ENCODE measurements at regions not wholly inside any gene's neighbourhood (a gene's known extent, or its start where the extent isn't known, plus 50 kb on each side); places are given as distances from the start of the nearest gene placed in this dataset.

DNA sequence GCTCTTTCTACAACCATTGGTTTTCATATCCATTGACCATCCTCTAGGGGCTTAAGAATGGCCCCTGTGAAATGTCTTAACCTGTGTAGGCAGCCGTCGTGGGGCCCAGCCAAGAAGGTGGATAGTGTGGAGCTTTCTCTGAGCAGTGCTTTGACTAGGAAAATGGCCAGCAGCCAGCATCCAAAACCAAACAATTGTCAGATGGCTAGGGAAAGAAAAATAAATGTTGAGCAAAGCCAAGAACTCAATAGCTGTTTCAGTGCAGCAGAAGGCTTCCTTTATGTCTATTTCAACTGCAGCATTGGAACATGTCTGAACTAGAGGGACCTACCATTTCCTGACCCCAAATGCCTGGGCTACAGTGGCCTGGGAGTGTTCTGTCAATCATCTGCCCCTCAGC lies 374.9 kb downstream of the TLE4 start:
- intact Hi-C loops (cut with micrococcal nuclease; ENCODE audit: unreplicated experiment) (no loop called here), in situ Hi-C loops (cut with HindIII; ENCODE audit: extremely low pct_ligation_motif_present, low pct_unique_long_range_greater_than_20kb) (no loop called here)
- no peak overlapping the region for H3K4me2 ChIP-seq (ENCODE audit: low read depth, low read length)
- H3K9me3 ChIP-seq (ENCODE audit: low read length) = peaks cover 18% of the 10 kb centered on the region
- H3K4me3 ChIP-seq (replicated peaks in 1 of 3; ENCODE audit: insufficient read depth in 1 of 3, low read depth in 2 of 3, low read length in 3 of 3) = no peak overlapping the region
- DNase-seq (ENCODE audit: low spot score) (no peak), ATAC-seq (no peak), FAIRE-seq (no peak)
- no peaks in the 10 kb centered on the region for H3K79me2 ChIP-seq (ENCODE audit: insufficient read depth, low read length)
- no peak overlapping the region for H3K9ac ChIP-seq (ENCODE audit: insufficient read depth, low read depth, low read length)
- BruUV-seq (replicated peaks) = no TSS peak
- H3K27me3 ChIP-seq (ENCODE audit: control insufficient read depth in 1 of 2, insufficient read depth in 2 of 2, low read length in 2 of 2) = no peaks in the 10 kb centered on the region
- no peak overlapping the region for H3K27ac ChIP-seq (ENCODE audit: extremely low read length, insufficient read depth, low read length)
- ChIA-PET CTCF (ENCODE audit: low intra/inter-chr PET ratio, low total read pairs) (no interaction called here), POLR2A (no interaction called here)
- no peaks in the 10 kb centered on the region for H3K36me3 ChIP-seq (replicated peaks in 1 of 2; ENCODE audit: control insufficient read depth in 1 of 2, insufficient read depth in 2 of 2, low read length in 2 of 2)
- no peaks in the 10 kb centered on the region for H3K4me1 ChIP-seq (ENCODE audit: insufficient read depth, low read length)
- no peaks in the 10 kb centered on the region for H4K20me1 ChIP-seq (ENCODE audit: insufficient read depth, low read length)
- 0% methylated on average over 2 of the region's 2 CpGs for WGBS (ENCODE audit: low lambda C conversion rate)
- no peak overlapping the region for H2AFZ ChIP-seq (ENCODE audit: low read length)
- TF ChIP-seq ZNF44 (CRISPR knock-in tag; IDR thresholded peaks at IDR 0.05) (no peak), NAIF1 (CRISPR knock-in tag; IDR thresholded peaks at IDR 0.05; ENCODE audit: borderline replicate concordance) (no peak), ZNF766 (CRISPR knock-in tag; IDR thresholded peaks at IDR 0.05; ENCODE audit: borderline replicate concordance) (no peak), ZFY (CRISPR knock-in tag; IDR thresholded peaks at IDR 0.05) (no peak), ZNF550 (CRISPR knock-in tag; IDR thresholded peaks at IDR 0.05; ENCODE audit: borderline replicate concordance) (no peak), ZFYVE20 (CRISPR knock-in tag; IDR thresholded peaks at IDR 0.05; ENCODE audit: borderline replicate concordance, low read depth) (no peak)
- TF ChIP-seq, protein P1, sequence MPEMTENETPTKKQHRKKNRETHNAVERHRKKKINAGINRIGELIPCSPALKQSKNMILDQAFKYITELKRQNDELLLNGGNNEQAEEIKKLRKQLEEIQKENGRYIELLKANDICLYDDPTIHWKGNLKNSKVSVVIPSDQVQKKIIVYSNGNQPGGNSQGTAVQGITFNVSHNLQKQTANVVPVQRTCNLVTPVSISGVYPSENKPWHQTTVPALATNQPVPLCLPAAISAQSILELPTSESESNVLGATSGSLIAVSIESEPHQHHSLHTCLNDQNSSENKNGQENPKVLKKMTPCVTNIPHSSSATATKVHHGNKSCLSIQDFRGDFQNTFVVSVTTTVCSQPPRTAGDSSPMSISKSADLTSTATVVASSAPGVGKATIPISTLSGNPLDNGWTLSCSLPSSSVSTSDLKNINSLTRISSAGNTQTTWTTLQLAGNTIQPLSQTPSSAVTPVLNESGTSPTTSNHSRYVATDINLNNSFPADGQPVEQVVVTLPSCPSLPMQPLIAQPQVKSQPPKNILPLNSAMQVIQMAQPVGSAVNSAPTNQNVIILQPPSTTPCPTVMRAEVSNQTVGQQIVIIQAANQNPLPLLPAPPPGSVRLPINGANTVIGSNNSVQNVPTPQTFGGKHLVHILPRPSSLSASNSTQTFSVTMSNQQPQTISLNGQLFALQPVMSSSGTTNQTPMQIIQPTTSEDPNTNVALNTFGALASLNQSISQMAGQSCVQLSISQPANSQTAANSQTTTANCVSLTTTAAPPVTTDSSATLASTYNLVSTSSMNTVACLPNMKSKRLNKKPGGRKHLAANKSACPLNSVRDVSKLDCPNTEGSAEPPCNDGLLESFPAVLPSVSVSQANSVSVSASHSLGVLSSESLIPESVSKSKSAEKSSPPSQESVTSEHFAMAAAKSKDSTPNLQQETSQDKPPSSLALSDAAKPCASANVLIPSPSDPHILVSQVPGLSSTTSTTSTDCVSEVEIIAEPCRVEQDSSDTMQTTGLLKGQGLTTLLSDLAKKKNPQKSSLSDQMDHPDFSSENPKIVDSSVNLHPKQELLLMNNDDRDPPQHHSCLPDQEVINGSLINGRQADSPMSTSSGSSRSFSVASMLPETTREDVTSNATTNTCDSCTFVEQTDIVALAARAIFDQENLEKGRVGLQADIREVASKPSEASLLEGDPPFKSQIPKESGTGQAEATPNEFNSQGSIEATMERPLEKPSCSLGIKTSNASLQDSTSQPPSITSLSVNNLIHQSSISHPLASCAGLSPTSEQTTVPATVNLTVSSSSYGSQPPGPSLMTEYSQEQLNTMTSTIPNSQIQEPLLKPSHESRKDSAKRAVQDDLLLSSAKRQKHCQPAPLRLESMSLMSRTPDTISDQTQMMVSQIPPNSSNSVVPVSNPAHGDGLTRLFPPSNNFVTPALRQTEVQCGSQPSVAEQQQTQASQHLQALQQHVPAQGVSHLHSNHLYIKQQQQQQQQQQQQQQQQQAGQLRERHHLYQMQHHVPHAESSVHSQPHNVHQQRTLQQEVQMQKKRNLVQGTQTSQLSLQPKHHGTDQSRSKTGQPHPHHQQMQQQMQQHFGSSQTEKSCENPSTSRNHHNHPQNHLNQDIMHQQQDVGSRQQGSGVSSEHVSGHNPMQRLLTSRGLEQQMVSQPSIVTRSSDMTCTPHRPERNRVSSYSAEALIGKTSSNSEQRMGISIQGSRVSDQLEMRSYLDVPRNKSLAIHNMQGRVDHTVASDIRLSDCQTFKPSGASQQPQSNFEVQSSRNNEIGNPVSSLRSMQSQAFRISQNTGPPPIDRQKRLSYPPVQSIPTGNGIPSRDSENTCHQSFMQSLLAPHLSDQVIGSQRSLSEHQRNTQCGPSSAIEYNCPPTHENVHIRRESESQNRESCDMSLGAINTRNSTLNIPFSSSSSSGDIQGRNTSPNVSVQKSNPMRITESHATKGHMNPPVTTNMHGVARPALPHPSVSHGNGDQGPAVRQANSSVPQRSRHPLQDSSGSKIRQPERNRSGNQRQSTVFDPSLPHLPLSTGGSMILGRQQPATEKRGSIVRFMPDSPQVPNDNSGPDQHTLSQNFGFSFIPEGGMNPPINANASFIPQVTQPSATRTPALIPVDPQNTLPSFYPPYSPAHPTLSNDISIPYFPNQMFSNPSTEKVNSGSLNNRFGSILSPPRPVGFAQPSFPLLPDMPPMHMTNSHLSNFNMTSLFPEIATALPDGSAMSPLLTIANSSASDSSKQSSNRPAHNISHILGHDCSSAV (CRISPR knock-in tag; IDR thresholded peaks at IDR 0.05; ENCODE audit: borderline replicate concordance) = no peak
- TF ChIP-seq, protein P2, sequence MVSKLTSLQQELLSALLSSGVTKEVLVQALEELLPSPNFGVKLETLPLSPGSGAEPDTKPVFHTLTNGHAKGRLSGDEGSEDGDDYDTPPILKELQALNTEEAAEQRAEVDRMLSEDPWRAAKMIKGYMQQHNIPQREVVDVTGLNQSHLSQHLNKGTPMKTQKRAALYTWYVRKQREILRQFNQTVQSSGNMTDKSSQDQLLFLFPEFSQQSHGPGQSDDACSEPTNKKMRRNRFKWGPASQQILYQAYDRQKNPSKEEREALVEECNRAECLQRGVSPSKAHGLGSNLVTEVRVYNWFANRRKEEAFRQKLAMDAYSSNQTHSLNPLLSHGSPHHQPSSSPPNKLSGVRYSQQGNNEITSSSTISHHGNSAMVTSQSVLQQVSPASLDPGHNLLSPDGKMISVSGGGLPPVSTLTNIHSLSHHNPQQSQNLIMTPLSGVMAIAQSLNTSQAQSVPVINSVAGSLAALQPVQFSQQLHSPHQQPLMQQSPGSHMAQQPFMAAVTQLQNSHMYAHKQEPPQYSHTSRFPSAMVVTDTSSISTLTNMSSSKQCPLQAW (CRISPR knock-in tag; IDR thresholded peaks at IDR 0.05) = no peak
- TF ChIP-seq, protein P3, sequence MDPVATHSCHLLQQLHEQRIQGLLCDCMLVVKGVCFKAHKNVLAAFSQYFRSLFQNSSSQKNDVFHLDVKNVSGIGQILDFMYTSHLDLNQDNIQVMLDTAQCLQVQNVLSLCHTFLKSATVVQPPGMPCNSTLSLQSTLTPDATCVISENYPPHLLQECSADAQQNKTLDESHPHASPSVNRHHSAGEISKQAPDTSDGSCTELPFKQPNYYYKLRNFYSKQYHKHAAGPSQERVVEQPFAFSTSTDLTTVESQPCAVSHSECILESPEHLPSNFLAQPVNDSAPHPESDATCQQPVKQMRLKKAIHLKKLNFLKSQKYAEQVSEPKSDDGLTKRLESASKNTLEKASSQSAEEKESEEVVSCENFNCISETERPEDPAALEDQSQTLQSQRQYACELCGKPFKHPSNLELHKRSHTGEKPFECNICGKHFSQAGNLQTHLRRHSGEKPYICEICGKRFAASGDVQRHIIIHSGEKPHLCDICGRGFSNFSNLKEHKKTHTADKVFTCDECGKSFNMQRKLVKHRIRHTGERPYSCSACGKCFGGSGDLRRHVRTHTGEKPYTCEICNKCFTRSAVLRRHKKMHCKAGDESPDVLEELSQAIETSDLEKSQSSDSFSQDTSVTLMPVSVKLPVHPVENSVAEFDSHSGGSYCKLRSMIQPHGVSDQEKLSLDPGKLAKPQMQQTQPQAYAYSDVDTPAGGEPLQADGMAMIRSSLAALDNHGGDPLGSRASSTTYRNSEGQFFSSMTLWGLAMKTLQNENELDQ (CRISPR knock-in tag; IDR thresholded peaks at IDR 0.05; ENCODE audit: borderline replicate concordance) = no peak
- TF ChIP-seq, protein P4, sequence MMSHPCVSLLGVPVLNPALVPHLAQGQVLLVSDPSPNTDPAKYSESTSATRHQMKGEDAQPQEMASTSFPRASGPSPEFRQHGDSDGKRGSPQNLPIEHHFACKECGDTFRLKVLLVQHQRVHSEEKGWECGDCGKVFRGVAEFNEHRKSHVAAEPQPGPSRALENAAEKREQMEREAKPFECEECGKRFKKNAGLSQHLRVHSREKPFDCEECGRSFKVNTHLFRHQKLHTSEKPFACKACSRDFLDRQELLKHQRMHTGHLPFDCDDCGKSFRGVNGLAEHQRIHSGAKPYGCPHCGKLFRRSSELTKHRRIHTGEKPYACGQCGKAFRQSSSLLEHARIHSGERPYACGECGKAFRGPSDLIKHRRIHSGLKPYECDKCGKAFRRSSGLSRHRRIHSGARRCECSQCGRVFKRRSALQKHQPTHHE (CRISPR knock-in tag; IDR thresholded peaks at IDR 0.05; ENCODE audit: borderline replicate concordance) = no peak
